ENCODE measurements at regions not wholly inside any gene's neighbourhood (a gene's known extent, or its start where the extent isn't known, plus 50 kb on each side); places are given as distances from the start of the nearest gene placed in this dataset.

- peak overlapping the region; percentile 97 for H3K4me3 ChIP-seq (ENCODE audit: low read length)
- H3K9me3 ChIP-seq (ENCODE audit: control insufficient read depth, low read length) = no peaks in the 10 kb centered on the region
- no peak overlapping the region for H3K27ac ChIP-seq (ENCODE audit: low read length)
- no peaks in the 10 kb centered on the region for H3K27me3 ChIP-seq (ENCODE audit: control insufficient read depth, insufficient read depth)
- no peaks in the 10 kb centered on the region for H3K4me1 ChIP-seq (ENCODE audit: control insufficient read depth, insufficient read depth, low read length)
- intact Hi-C loops (cut with DNase I) = loop anchor here in 2 of 4 donors (10.0 kb wide), 2 partner anchors 284 to 504 kb away; partner anchors contain the start of gene BBX (in 1 of the 2)
- DNase-seq = peak; percentile 43 to 72 (median 53)
- WGBS = 3% methylated on average over 7 of the region's 7 CpGs
- ATAC-seq = peak; percentile 67 to 75
Measured at GRCh38 chr3:107241217-107241616, 136.0 kb upstream of the CCDC54 start.

GRCh38 chr3:107242579-107242978 lies 134.7 kb upstream of the CCDC54 start:
- WGBS = 51% methylated on average over 8 of the region's 8 CpGs
- peak overlapping the region; percentile 36 for H3K4me3 ChIP-seq (ENCODE audit: low read length)
- intact Hi-C loops (cut with DNase I) = loop anchor here in 2 of 4 donors (10.0 kb wide), 2 partner anchors 282 to 502 kb away; partner anchors contain the start of gene BBX (in 1 of the 2)

GRCh38 chr3:107247116-107247515 lies 130.1 kb upstream of the CCDC54 start:
- H3K27me3 ChIP-seq (ENCODE audit: control insufficient read depth, insufficient read depth) = no peaks in the 10 kb centered on the region
- no peaks in the 10 kb centered on the region for H3K9me3 ChIP-seq (ENCODE audit: control insufficient read depth, low read length)
- no peak overlapping the region for H3K4me3 ChIP-seq (ENCODE audit: low read length)
- intact Hi-C loops (cut with DNase I) = loop anchor here in 2 of 4 donors (10.0 kb wide), 2 partner anchors 278 to 498 kb away; partner anchors contain the start of gene BBX (in 1 of the 2)
- DNase-seq = no peak
- H3K27ac ChIP-seq (ENCODE audit: low read length) = no peak overlapping the region
- ATAC-seq = no peak
- 97% methylated on average over 2 of the region's 2 CpGs for WGBS
- H3K4me1 ChIP-seq (ENCODE audit: control insufficient read depth, insufficient read depth, low read length) = no peaks in the 10 kb centered on the region

More at GRCh38 chr3:107242579-107242978, 134.7 kb upstream of the CCDC54 start:
- DNase-seq (no peak), ATAC-seq (no peak)
- H3K27me3 ChIP-seq (ENCODE audit: control insufficient read depth, insufficient read depth) = no peaks in the 10 kb centered on the region
- no peaks in the 10 kb centered on the region for H3K4me1 ChIP-seq (ENCODE audit: control insufficient read depth, insufficient read depth, low read length)
- H3K9me3 ChIP-seq (ENCODE audit: control insufficient read depth, low read length) = no peaks in the 10 kb centered on the region
- no peak overlapping the region for H3K27ac ChIP-seq (ENCODE audit: low read length)

GRCh38 chr3:107249132-107249531 lies 128.1 kb upstream of the CCDC54 start:
- ATAC-seq (no peak), DNase-seq (no peak)
- 96% methylated on average over 2 of the region's 2 CpGs for WGBS
- intact Hi-C loops (cut with DNase I) = loop anchor here in 2 of 4 donors (10.0 kb wide), 2 partner anchors 276 to 496 kb away; partner anchors contain the start of gene BBX (in 1 of the 2)
- H3K4me1 ChIP-seq (ENCODE audit: control insufficient read depth, insufficient read depth, low read length) = no peaks in the 10 kb centered on the region
- no peaks in the 10 kb centered on the region for H3K27me3 ChIP-seq (ENCODE audit: control insufficient read depth, insufficient read depth)
- no peak overlapping the region for H3K27ac ChIP-seq (ENCODE audit: low read length)
- no peaks in the 10 kb centered on the region for H3K9me3 ChIP-seq (ENCODE audit: control insufficient read depth, low read length)
- H3K4me3 ChIP-seq (ENCODE audit: low read length) = no peak overlapping the region

- Histone ChIP-seq H3K4me1 (ENCODE audit: control insufficient read depth, insufficient read depth, low read length) (no peaks in the 10 kb centered on the region), H3K27ac (ENCODE audit: low read length) (no peak overlapping the region), H3K9me3 (ENCODE audit: control insufficient read depth, low read length) (no peaks in the 10 kb centered on the region), H3K4me3 (ENCODE audit: low read length) (no peak overlapping the region), H3K27me3 (ENCODE audit: control insufficient read depth, insufficient read depth) (no peaks in the 10 kb centered on the region)
- no peak for DNase-seq
- intact Hi-C loops (cut with DNase I) = no loop called here
- ATAC-seq = no peak
- 75% methylated on average over 4 of the region's 4 CpGs for WGBS
Measured at GRCh38 chr3:107250221-107250620, 127.0 kb upstream of the CCDC54 start.

- Histone ChIP-seq H3K27me3 (ENCODE audit: control insufficient read depth, insufficient read depth) (no peaks in the 10 kb centered on the region), H3K4me3 (ENCODE audit: low read length) (no peak overlapping the region), H3K9me3 (ENCODE audit: control insufficient read depth, low read length) (no peaks in the 10 kb centered on the region), H3K4me1 (ENCODE audit: control insufficient read depth, insufficient read depth, low read length) (no peaks in the 10 kb centered on the region), H3K27ac (ENCODE audit: low read length) (no peak overlapping the region)
- intact Hi-C loops (cut with DNase I) = no loop called here
- WGBS = 89% methylated on average over 5 of the region's 5 CpGs
- ATAC-seq (no peak), DNase-seq (no peak)
Measured at GRCh38 chr3:107251819-107252218, 125.4 kb upstream of the CCDC54 start.

GRCh38 chr3:107256963-107257362 lies 120.3 kb upstream of the CCDC54 start:
- WGBS = 0% methylated on average over 1 of the region's 1 CpG
- DNase-seq (no peak), ATAC-seq (no peak)
- Histone ChIP-seq H3K4me1 (ENCODE audit: control insufficient read depth, insufficient read depth, low read length) (no peaks in the 10 kb centered on the region), H3K27me3 (ENCODE audit: control insufficient read depth, insufficient read depth) (no peaks in the 10 kb centered on the region), H3K27ac (ENCODE audit: low read length) (no peak overlapping the region), H3K4me3 (ENCODE audit: low read length) (no peak overlapping the region), H3K9me3 (ENCODE audit: control insufficient read depth, low read length) (no peaks in the 10 kb centered on the region)
- intact Hi-C loops (cut with DNase I) = no loop called here

GRCh38 chr3:107258300-107258699 lies 118.9 kb upstream of the CCDC54 start:
- no peak for DNase-seq
- no peak overlapping the region for H3K27ac ChIP-seq (ENCODE audit: low read length)
- H3K4me1 ChIP-seq (ENCODE audit: control insufficient read depth, insufficient read depth, low read length) = no peaks in the 10 kb centered on the region
- peak in 1 of 2 donors; percentile 66 for ATAC-seq
- WGBS = 81% methylated on average over 1 of the region's 1 CpG
- H3K27me3 ChIP-seq (ENCODE audit: control insufficient read depth, insufficient read depth) = no peaks in the 10 kb centered on the region
- intact Hi-C loops (cut with DNase I) = no loop called here
- no peak overlapping the region for H3K4me3 ChIP-seq (ENCODE audit: low read length)
- H3K9me3 ChIP-seq (ENCODE audit: control insufficient read depth, low read length) = no peaks in the 10 kb centered on the region

- intact Hi-C loops (cut with DNase I) = loop anchor here in 1 of 4 donors (10.0 kb wide), 1 partner anchor 165 kb away; no protein-coding TSS in a partner anchor
- ATAC-seq (no peak), DNase-seq (no peak)
- Histone ChIP-seq H3K27ac (ENCODE audit: low read length) (no peak overlapping the region), H3K27me3 (ENCODE audit: control insufficient read depth, insufficient read depth) (no peaks in the 10 kb centered on the region), H3K4me3 (ENCODE audit: low read length) (no peak overlapping the region), H3K9me3 (ENCODE audit: control insufficient read depth, low read length) (no peaks in the 10 kb centered on the region), H3K4me1 (ENCODE audit: control insufficient read depth, insufficient read depth, low read length) (peaks cover 2% of the 10 kb centered on the region)
- WGBS = 92% methylated on average over 1 of the region's 1 CpG
Measured at GRCh38 chr3:107260207-107260606, 117.0 kb upstream of the CCDC54 start.

GRCh38 chr3:107263269-107264021 lies 113.8 kb upstream of the CCDC54 start:
- intact Hi-C loops (cut with DNase I) = loop anchor here in 1 of 4 donors (10.0 kb wide), 1 partner anchor 161 kb away; no protein-coding TSS in a partner anchor
- DNase-seq = peak in 1 of 3 donors; percentile 43
- peak overlapping the region; percentile 43 for H3K4me3 ChIP-seq (ENCODE audit: low read length)
- peak; percentile 55 to 77 for ATAC-seq
- H3K27me3 ChIP-seq (ENCODE audit: control insufficient read depth, insufficient read depth) = no peaks in the 10 kb centered on the region
- H3K4me1 ChIP-seq (ENCODE audit: control insufficient read depth, insufficient read depth, low read length) = peaks cover 2% of the 10 kb centered on the region
- no peak overlapping the region for H3K27ac ChIP-seq (ENCODE audit: low read length)
- H3K9me3 ChIP-seq (ENCODE audit: control insufficient read depth, low read length) = no peaks in the 10 kb centered on the region
- WGBS = 55% methylated on average over 9 of the region's 9 CpGs

- 53% methylated on average over 6 of the region's 6 CpGs for WGBS
- Histone ChIP-seq H3K9me3 (ENCODE audit: control insufficient read depth, low read length) (no peaks in the 10 kb centered on the region), H3K4me1 (ENCODE audit: control insufficient read depth, insufficient read depth, low read length) (peaks cover 2% of the 10 kb centered on the region), H3K27me3 (ENCODE audit: control insufficient read depth, insufficient read depth) (no peaks in the 10 kb centered on the region), H3K4me3 (ENCODE audit: low read length) (no peak overlapping the region), H3K27ac (ENCODE audit: low read length) (no peak overlapping the region)
- intact Hi-C loops (cut with DNase I) = loop anchor here in 1 of 4 donors (10.0 kb wide), 1 partner anchor 160 kb away; no protein-coding TSS in a partner anchor
- peak; percentile 58 to 86 for ATAC-seq
- DNase-seq = no peak
Measured at GRCh38 chr3:107264888-107265287, 112.4 kb upstream of the CCDC54 start.

Measured in right cardiac atrium (tissue), 5 donors.